Osteoblast (primary cell): ENCODE measurements at regions not wholly inside any gene's neighbourhood (a gene's known extent, or its start where the extent isn't known, plus 50 kb on each side); places are given as distances from the start of the nearest gene placed in this dataset.

ENCODE experiments used
- DNase-seq: peaks from one replicate; pipeline ENCODE4 v3.0.0; 2011; ENCODE audit warnings: low spot score, mixed read lengths; ENCODE audit not compliant: insufficient read length; ENCODE audit errors: missing footprints
- H2AFZ ChIP-seq: 2 replicates; pipeline ENCODE4 v1.6.0; 2011; ENCODE audit warnings: mild to moderate bottlenecking, low read length
- H3K27ac ChIP-seq: 2 replicates; pipeline ENCODE4 v1.5.1; 2011; ENCODE audit warnings: mild to moderate bottlenecking, low read depth, low read length, moderate library complexity
- H3K27me3 ChIP-seq: 2 replicates; pipeline ENCODE4 v1.6.0; 2012; ENCODE audit warnings: mild to moderate bottlenecking, control low read depth, inconsistent platforms, low read length, moderate library complexity; ENCODE audit not compliant: insufficient read depth
- H3K36me3 ChIP-seq: 2 replicates; pipeline ENCODE4 v1.5.1; 2011; ENCODE audit warnings: mild to moderate bottlenecking, low read length, control low read depth, moderate library complexity; ENCODE audit not compliant: insufficient read depth
- H3K4me1 ChIP-seq: 2 replicates; pipeline ENCODE4 v1.5.1; 2011; ENCODE audit warnings: mild to moderate bottlenecking, low read length, control low read depth, moderate library complexity; ENCODE audit not compliant: insufficient read depth
- H3K4me2 ChIP-seq: 2 replicates; pipeline ENCODE4 v1.6.0; 2011; ENCODE audit warnings: mild to moderate bottlenecking, low read length; ENCODE audit not compliant: insufficient read depth
- H3K4me3 ChIP-seq: fragments of 200-600 bp; sonication (generic); 3 replicates; pipeline ENCODE4 v1.5.1; 2012; ENCODE audit warnings: mild to moderate bottlenecking, low read length, inconsistent platforms; ENCODE audit not compliant: insufficient read depth
- H3K79me2 ChIP-seq: 2 replicates; pipeline ENCODE4 v1.6.0; 2012; ENCODE audit warnings: mild to moderate bottlenecking, low read length, control low read depth, inconsistent platforms; ENCODE audit not compliant: insufficient read depth
- H3K9me3 ChIP-seq: 2 replicates; pipeline ENCODE4 v1.5.1; 2011; ENCODE audit warnings: low read depth, low read length, control low read depth
- H4K20me1 ChIP-seq: 2 replicates; pipeline ENCODE4 v1.6.0; 2012; ENCODE audit warnings: mild to moderate bottlenecking, low read length, control low read depth; ENCODE audit not compliant: insufficient read depth
- TF ChIP-seq, protein P1 (sequence below): IDR thresholded peaks from 2 replicates; pipeline ENCODE4 v1.5.1; 2011; ENCODE audit warnings: mild to moderate bottlenecking, low read depth, low read length, moderate library complexity; ENCODE audit errors: extremely low read depth

- Histone ChIP-seq H4K20me1 (no peaks in the 10 kb centered on the region), H3K9me3 (no peaks in the 10 kb centered on the region), H3K27me3 (no peaks in the 10 kb centered on the region), H3K27ac (no peak overlapping the region), H3K4me1 (no peaks in the 10 kb centered on the region), H3K4me3 (no peak overlapping the region), H3K79me2 (no peaks in the 10 kb centered on the region), H2AFZ (no peak overlapping the region), H3K4me2 (no peak overlapping the region), H3K36me3 (no peaks in the 10 kb centered on the region)
- DNase-seq: no peak
- TF ChIP-seq, protein P1, sequence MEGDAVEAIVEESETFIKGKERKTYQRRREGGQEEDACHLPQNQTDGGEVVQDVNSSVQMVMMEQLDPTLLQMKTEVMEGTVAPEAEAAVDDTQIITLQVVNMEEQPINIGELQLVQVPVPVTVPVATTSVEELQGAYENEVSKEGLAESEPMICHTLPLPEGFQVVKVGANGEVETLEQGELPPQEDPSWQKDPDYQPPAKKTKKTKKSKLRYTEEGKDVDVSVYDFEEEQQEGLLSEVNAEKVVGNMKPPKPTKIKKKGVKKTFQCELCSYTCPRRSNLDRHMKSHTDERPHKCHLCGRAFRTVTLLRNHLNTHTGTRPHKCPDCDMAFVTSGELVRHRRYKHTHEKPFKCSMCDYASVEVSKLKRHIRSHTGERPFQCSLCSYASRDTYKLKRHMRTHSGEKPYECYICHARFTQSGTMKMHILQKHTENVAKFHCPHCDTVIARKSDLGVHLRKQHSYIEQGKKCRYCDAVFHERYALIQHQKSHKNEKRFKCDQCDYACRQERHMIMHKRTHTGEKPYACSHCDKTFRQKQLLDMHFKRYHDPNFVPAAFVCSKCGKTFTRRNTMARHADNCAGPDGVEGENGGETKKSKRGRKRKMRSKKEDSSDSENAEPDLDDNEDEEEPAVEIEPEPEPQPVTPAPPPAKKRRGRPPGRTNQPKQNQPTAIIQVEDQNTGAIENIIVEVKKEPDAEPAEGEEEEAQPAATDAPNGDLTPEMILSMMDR: no peak
Measured at GRCh38 chr17:70542876-70543275, 373.5 kb downstream of the KCNJ2 start.

GRCh38 chr17:70544317-70544716 lies 375.0 kb downstream of the KCNJ2 start:
- no peaks in the 10 kb centered on the region for H3K4me1 ChIP-seq
- no peak overlapping the region for H3K4me3 ChIP-seq
- DNase-seq: no peak
- no peak overlapping the region for H2AFZ ChIP-seq
- no peaks in the 10 kb centered on the region for H4K20me1 ChIP-seq
- H3K9me3 ChIP-seq: no peaks in the 10 kb centered on the region
- H3K27me3 ChIP-seq: no peaks in the 10 kb centered on the region
- no peak overlapping the region for H3K4me2 ChIP-seq
- H3K79me2 ChIP-seq: no peaks in the 10 kb centered on the region
- TF ChIP-seq, protein P1: no peak
- no peak overlapping the region for H3K27ac ChIP-seq
- no peaks in the 10 kb centered on the region for H3K36me3 ChIP-seq

GRCh38 chr17:70552230-70552981 lies 383.1 kb downstream of the KCNJ2 start:
- no peak overlapping the region for H3K27ac ChIP-seq
- peak; percentile 89 for DNase-seq
- no peaks in the 10 kb centered on the region for H3K79me2 ChIP-seq
- H2AFZ ChIP-seq: no peak overlapping the region
- TF ChIP-seq, protein P1: peak; percentile 48
- H3K9me3 ChIP-seq: no peaks in the 10 kb centered on the region
- H3K4me2 ChIP-seq: no peak overlapping the region
- H4K20me1 ChIP-seq: no peaks in the 10 kb centered on the region
- H3K27me3 ChIP-seq: no peaks in the 10 kb centered on the region
- no peak overlapping the region for H3K4me3 ChIP-seq
- no peaks in the 10 kb centered on the region for H3K36me3 ChIP-seq
- H3K4me1 ChIP-seq: no peaks in the 10 kb centered on the region

DNA sequence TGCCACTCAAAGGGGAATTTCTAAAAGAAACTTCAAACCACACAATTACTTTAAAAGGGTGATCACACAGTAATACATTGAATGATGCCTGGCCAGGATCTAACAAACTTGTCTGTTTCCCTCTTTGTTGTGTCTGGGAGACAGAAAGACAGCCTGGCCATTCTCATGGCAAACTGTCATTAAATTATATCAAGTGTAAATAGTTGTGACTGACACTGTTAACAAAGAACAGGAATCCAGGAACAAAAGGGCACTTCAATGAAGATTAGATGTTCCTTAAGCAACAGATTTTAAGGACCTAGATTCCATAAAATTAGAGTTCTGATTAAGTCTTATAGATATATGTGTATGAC lies 383.6 kb downstream of the KCNJ2 start:
- TF ChIP-seq, protein P1: no peak
- Histone ChIP-seq H3K4me2 (no peak overlapping the region), H3K79me2 (no peaks in the 10 kb centered on the region), H3K36me3 (no peaks in the 10 kb centered on the region), H4K20me1 (no peaks in the 10 kb centered on the region), H3K4me3 (no peak overlapping the region), H3K4me1 (no peaks in the 10 kb centered on the region), H3K27ac (no peak overlapping the region), H3K9me3 (no peaks in the 10 kb centered on the region), H2AFZ (no peak overlapping the region), H3K27me3 (no peaks in the 10 kb centered on the region)
- no peak for DNase-seq
